ENCODE measurements at regions not wholly inside any gene's neighbourhood (a gene's known extent, or its start where the extent isn't known, plus 50 kb on each side); places are given as distances from the start of the nearest gene placed in this dataset.

DNA sequence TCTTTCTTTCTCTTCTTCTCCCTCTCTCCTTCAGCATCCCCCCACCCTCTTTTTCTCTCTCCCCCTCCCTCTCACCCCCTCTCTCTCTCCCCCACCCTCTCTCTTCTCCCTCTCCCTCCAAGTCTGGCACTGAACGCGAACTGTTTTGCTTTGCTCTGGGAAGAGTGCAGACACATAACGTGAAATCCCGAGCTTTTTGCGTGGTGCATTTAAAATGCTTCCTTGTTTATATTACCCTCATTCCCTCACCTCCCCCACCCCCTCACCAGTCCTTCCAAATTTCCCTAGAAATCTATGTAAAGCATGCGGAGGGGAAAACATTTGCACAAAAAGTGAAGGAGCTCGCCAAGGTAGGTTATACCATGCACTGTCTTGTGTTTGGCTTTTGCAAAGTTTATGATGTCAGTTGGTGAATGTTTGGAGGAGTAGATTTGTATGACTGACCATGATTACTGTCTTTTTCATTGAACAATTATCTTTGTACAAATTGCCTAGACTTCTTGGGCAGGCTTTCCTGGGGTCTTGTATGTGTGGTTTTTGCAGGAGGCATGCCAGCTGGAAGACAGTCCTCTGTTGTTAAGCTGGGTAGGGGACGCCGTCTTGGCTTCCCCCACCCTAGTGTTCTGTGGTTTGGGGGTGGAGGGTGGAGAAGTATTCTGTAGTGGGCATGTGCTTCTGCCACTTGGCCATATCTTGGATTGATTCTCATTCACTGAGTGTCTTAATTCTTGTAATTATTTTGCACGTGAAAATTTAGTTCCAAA, 123.7 kb upstream of the HSD17B12 start:
- no peak for TF ChIP-seq POLR2A (IDR thresholded peaks at IDR 0.05)
- TF ChIP-seq, protein P1, sequence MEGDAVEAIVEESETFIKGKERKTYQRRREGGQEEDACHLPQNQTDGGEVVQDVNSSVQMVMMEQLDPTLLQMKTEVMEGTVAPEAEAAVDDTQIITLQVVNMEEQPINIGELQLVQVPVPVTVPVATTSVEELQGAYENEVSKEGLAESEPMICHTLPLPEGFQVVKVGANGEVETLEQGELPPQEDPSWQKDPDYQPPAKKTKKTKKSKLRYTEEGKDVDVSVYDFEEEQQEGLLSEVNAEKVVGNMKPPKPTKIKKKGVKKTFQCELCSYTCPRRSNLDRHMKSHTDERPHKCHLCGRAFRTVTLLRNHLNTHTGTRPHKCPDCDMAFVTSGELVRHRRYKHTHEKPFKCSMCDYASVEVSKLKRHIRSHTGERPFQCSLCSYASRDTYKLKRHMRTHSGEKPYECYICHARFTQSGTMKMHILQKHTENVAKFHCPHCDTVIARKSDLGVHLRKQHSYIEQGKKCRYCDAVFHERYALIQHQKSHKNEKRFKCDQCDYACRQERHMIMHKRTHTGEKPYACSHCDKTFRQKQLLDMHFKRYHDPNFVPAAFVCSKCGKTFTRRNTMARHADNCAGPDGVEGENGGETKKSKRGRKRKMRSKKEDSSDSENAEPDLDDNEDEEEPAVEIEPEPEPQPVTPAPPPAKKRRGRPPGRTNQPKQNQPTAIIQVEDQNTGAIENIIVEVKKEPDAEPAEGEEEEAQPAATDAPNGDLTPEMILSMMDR (IDR thresholded peaks at IDR 0.05 in 4 of 5, conservative IDR thresholded peaks at IDR 0.05 in 1 of 5) = no peak
